Fibroblast of skin of abdomen (primary cell): ENCODE measurements at regions not wholly inside any gene's neighbourhood (a gene's known extent, or its start where the extent isn't known, plus 50 kb on each side); places are given as distances from the start of the nearest gene placed in this dataset.
A peak's percentile ranks its signal among the peaks of the same experiment; 100 is the strongest.

ENCODE experiments used
- DNase-seq: peaks from one replicate; pipeline ENCODE4 v3.0.0-alpha.2; 2013

DNA sequence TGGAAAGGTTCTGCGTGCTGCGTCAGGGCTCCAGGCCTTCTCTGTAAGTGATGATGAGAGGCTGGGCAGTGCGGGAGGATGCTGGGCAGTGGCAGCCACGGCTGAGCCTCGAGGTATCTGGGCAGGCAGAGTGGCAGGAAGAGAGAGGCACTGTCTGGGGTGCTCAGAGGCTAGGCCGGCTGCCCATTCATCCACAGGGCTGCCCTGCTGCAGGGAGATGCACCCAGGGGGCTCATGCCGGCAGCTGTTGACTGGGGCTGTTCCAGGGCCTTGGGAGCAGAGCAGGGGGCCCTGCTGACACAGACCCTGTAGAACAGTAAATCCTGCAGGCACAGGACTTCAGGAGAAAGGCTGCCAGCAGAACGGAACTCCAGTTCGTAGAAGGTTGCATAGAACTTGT is 88.8 kb downstream of the BOD1 start:
- DNase-seq: no peak

GRCh38 chr5:173524136-173524535 is 92.3 kb downstream of the BOD1 start:
- no peak for DNase-seq

DNA sequence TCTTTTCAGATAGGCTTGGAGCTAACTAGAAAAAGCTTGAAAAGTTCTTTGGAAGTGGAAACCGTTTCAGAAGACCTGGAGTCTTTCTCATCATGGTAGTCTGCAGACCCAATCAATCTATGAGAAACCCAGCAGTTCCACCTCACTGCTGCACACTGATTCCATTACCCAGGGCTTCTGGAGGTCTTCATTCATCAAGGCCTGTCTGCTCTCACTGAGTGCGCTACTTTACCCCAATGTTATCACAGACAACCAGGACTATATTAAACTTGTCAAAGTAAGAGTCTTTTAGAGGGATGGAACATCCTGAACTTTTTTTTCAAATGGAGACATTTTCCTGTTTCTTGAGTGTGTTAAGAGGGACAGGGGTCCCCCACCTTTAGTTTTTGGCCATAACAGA is 93.1 kb downstream of the BOD1 start:
- DNase-seq: no peak

- DNase-seq: no peak
These were observed 93.9 kb downstream of the BOD1 start for GRCh38 chr5:173522518-173522917.

DNA sequence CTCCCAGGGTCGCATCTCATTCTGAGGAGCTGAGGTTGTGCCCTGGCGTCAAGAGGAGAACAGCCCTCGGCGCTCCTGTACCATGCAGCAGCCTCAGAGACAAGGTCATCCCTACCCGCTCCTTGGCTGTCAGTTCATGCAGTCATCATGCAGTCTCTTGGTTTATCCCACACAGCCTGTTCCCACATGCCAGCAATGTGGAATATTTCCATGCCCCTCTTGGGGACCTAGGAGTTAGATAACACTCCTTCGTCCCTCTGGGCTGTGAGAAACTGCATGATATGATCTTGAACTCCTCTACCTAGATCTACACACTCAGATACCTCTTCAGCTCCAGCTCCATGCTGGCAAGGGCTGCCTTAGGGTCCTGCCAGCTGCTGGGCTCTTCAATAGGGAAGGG is 97.6 kb downstream of the BOD1 start:
- DNase-seq: no peak

DNA sequence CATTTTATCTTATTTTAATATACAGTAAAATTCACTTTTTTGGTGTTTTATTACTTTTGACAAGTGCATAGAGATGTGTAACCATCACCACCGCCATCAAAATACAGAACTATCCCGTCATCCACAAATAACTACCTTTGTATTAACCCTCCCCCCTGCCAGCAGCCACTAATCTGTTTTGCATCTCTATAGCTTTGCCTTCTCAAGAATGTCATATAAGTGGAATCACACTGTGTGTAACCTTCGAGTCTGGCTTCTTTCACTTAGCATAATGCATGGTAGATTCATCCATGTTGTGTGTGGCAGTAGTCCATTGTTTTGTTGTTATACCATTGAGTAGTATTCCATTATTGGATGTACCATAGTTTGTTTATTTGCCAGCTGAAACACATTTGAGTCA is 98.8 kb downstream of the BOD1 start:
- DNase-seq: no peak

DNA sequence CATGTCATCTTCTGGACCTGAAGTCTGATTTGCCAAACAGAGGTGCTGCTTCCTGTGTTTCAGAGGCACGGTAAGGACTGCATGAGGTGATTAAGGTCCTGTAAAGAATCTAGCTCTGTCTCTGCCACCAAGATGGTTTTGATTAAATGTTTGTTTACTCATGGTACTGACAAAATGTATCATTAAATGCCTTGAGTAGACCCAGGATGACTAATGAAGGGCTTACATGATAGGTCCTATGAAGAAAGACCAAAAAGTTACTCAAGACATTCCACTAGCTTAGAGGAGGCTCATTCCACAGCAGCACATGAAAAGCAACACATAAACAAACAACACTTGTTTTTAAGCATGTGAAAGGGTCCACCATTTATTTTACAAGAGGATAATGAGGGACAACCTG is 100.9 kb downstream of the BOD1 start:
- DNase-seq: peak; percentile 78

DNA sequence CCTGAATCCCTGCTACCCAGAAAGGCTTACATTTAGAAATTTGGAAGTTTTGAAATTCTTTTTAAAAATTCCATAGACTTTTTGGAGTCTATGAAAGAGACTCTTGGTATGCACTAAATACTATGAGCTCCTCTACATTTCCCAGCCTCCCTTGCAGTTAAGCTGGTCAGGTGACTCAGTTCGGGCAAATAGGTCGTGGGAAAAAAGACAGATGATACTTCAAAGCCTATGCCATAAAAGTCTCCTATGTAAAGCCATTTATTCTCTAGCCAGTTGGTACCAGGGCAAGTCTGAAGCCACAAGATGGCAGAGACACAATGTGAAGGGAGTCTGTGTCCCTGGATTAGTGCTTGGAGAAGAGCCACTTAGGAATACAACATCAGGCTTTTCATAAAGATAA is 101.8 kb downstream of the BOD1 start:
- DNase-seq: peak; percentile 8

- peak; percentile 80 for DNase-seq
These were observed 102.9 kb downstream of the BOD1 start for GRCh38 chr5:173513521-173513991.

- no peak for DNase-seq
These were observed 103.6 kb downstream of the BOD1 start for GRCh38 chr5:173512637-173513435.

DNA sequence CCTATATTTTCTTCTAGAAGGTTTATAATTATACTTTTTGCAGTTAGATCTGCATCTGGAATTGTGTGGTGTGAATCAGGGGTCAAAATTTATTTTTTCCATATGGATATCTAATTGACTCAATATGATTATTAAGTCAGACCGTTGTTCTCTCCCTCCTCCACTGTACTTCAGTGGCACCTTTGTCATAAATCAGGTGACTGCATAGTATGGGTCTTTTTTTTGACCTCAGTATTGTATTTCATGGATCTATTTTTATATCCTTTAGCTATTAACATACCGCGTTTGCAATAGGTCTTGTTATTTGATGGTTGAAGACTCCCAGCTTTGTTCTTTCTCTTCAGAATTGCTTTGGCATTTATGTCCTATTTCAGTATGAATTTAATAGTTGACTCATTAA is 107.4 kb downstream of the BOD1 start:
- DNase-seq: peak; percentile 41

- no peak for DNase-seq
These were observed 109.3 kb downstream of the BOD1 start for GRCh38 chr5:173507171-173507570.

DNA sequence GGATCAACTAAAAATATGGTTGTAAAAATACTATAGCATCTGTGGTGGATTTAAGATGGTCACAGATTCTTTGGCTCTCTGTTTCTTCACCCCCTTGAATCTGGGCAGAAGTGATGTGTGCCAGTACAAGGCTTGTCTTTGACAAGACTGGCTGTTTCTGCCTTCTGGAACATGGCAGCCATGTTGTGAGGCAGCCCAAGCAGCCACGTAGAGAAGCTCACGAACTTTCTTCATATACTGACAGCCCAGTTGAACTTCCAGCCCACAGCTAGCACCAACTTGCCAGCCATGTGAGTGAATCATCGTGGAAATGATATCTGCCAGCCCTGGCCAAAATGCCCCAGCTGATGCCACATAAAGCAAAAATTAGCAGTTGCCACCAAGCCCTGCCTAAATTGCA is 110.8 kb downstream of the BOD1 start:
- no peak for DNase-seq

DNA sequence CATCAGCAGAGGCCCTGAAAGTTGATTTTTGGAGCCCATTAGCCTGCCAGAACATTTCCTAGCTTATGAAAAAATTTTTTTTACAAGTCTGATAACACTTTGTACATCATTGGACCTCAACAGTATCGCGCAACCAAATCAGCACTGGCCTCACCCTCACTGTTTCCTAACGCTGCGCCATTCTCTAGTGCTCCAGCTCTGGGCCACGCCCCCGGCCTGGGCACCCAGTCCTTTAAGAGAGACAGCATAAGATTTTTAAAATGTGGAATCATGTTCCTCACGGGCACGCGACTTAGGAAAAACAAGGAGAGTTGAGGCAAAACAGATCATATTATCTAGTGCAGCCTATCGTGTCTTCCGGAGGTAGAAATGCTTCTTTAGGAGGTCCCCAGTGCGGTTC is 114.5 kb downstream of the BOD1 start:
- DNase-seq: no peak

DNA sequence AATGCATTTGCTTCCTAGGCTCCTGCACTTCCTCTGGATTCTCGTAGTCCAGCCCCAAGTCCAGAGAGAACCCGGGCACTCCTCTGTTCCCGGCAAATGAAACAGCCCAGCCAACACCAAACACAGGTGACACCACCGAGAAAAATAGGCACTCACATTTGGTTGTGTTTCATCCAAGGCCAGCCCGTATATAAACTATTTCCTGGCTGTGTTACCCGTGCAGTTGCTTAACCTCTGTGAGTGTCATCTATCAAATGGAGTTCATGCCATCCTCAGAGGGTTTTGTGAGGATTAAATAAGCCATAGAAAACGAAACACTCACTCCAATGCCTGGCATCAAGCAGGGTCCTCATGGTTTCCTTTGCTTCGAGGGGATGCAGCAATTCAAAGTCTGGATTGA is 115.2 kb downstream of the BOD1 start:
- no peak for DNase-seq

DNA sequence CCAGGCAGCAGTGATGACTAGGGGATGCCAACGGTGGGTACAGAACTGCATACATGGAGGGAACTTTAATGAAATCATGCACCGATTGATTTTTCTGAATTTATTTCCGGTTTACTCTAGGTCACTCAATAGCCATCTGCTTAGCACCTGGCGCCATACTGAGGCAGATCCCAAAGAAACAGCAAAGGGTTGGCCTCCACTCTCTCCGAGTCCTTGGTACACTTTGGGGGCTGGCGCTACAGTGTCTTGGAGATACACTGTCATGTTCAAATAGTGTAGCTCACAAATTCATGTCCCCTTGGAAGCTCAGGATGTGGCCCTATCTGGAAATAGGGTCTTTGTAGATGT is 116.3 kb downstream of the BOD1 start:
- no peak for DNase-seq

GRCh38 chr5:173499471-173500212 is 116.8 kb downstream of the BOD1 start:
- no peak for DNase-seq

GRCh38 chr5:173498739-173499470 is 117.5 kb downstream of the BOD1 start:
- DNase-seq: peak; percentile 31

GRCh38 chr5:173498286-173498685 is 118.2 kb downstream of the BOD1 start:
- peak; percentile 98 for DNase-seq

- no peak for DNase-seq
These were observed 118.8 kb downstream of the BOD1 start for GRCh38 chr5:173497685-173498084.

DNA sequence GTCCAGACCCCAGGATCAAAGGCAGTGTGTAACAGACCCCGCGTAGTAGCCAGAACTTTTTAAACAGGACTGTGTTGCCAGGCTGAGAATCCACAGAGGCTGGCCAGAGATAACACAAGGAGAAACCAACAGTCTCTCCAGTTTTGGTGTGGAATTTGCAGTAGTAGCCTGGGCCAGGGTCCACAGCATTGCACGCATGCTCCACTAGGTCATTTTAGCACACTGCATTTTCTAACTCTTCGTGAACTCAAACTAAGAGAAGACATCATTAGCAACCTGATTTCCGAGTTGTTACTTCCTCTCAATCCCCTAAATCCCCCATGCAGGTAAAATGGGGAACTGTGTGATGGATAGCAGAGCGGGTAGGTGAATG is 119.6 kb downstream of the BOD1 start:
- DNase-seq: no peak

- DNase-seq: no peak
These were observed 120.1 kb downstream of the BOD1 start for GRCh38 chr5:173496129-173496882.
